Right kidney (tissue), 1 donor: ENCODE measurements at regions not wholly inside any gene's neighbourhood (a gene's known extent, or its start where the extent isn't known, plus 50 kb on each side); places are given as distances from the start of the nearest gene placed in this dataset.

Experiments
- DNase-seq: peaks from one replicate; pipeline ENCODE4 v3.0.0-alpha.2; 2016

DNA sequence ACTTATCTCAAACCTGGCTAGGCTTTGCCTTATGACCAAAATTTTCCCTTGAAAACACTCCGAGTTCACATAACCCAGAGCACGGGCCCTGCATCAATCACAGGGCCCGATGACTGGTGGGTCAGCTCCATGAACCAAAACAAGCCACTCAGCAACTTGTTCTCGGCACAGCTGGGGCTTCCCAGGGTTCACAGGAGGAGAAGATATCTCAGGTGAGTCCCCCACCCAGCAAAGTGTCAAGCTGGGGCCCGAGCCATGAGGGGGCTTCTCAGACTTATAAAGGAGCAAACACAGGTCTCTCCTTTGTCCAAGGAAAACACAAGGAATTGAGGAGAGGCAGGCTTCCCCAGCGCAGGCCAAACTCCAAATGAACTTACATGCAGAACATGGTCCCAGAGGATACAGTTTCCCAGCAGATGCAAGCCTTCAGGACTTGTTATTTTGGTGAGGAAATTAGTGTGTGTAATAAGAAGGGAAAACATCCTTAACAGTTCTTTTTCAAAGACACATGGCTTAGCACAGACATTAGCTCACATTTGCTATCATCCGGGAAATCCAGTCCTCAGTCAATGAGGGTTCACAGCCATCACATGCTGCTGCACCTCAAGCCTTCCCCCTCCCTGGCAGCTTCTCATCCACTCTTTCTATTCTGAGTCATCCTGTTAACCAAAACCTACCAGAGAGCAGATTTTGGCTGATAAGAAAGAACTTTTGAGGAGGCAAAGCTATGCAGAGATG lies 98.1 kb upstream of the NFIA start:
- DNase-seq: peak; percentile 68

DNA sequence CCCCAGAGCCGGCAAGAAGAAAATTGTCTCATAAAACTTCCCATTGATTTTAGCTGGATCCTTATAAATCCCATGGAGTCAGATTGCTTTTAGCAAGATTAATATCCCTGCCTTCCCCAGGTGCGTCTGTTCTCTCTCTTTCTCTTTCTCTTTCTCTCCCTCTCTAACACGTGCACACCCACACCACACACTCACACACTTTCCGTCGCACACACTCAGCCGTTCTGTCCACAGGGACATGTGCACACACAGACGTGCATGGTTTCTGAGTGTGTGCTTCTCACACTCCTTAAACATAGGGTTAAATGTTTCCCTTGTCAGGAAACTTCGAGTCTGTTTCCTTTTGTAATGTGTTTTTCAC lies 98.7 kb upstream of the NFIA start:
- peak; percentile 41 for DNase-seq

GRCh38 chr1:60982539-60982938 lies 99.8 kb upstream of the NFIA start:
- no peak for DNase-seq

- no peak for DNase-seq
Observed at GRCh38 chr1:60981357-60981756, 101.0 kb upstream of the NFIA start.

- no peak for DNase-seq
Observed at GRCh38 chr1:60978421-60979357, 103.7 kb upstream of the NFIA start.

DNA sequence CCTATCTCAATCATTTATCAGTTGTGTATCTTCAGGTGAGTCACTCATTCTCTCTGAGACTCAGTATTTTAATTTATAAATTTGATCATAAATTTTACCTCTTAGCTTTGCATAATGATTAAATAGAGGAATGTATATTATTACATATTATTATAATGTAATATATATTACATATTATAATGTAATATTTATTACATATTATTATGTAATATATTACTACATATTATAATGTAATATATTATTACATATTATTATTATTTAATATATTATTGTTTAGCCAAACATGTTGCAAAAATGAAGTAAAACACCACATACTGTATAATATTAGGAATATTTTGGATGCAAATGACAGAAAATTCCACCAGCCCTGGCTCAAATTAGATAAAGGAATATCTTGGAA lies 104.7 kb upstream of the NFIA start:
- DNase-seq: no peak

DNA sequence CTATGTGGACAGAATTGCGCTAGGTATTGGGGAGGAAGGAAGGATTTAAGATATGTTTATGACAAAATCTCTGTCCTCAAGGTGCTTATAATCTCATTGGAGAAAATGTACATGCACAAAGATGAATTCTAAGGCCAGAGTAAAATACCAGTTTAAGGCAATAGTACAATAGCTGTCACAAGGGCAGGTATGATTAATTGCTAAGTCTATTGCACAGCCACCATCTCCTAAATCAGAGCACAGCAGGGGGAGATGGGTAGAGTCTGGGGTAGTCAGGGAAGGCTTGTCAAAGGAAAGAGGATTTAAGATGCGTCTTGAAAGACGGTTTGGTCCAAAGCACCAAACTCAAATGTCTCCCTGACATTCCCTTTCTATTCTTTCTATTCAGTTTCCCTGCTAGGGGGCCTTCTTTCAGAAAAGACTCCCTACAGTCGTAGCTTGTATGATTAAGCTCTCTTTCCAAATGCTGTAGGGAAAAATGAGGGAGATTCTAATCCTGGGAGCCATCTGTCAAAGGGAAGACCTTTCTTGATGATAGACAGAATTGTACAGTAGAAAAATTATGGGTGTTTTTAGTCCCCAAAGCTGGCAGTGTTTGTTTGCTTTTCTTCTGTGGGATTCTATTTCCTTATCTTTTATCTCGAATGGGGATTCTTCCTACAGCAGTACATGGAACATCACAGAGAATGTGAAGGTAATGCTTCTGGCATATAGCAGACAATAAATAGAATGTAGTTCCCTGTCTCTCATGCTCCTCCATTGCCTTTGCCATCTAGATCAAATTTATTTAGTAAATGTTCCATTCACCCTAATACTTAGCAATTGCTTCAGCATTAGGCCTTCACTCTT lies 107.6 kb upstream of the NFIA start:
- DNase-seq: no peak

DNA sequence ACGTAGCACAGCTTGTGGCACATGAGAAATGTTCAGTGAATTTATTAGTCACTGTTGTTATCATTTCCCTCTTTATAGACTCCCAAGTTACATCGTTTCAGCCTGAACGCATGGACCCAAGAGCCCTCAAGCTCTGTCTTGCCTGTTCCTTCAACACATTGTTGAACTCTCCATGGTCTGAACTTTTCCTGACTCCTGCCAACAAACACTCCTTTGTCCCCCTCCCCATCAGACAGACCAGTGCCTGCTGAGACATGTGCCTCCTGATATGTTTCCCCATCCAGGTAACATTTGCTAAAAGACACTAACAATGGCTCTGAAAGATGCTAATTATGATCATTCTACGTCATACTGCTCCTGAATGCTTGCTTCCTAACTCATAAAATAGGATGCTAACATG lies 108.7 kb upstream of the NFIA start:
- no peak for DNase-seq

GRCh38 chr1:60972841-60973364 lies 109.5 kb upstream of the NFIA start:
- no peak for DNase-seq

- no peak for DNase-seq
Observed at GRCh38 chr1:60971330-60971729, 111.0 kb upstream of the NFIA start.

GRCh38 chr1:60969971-60970509 lies 112.3 kb upstream of the NFIA start:
- DNase-seq: no peak

DNA sequence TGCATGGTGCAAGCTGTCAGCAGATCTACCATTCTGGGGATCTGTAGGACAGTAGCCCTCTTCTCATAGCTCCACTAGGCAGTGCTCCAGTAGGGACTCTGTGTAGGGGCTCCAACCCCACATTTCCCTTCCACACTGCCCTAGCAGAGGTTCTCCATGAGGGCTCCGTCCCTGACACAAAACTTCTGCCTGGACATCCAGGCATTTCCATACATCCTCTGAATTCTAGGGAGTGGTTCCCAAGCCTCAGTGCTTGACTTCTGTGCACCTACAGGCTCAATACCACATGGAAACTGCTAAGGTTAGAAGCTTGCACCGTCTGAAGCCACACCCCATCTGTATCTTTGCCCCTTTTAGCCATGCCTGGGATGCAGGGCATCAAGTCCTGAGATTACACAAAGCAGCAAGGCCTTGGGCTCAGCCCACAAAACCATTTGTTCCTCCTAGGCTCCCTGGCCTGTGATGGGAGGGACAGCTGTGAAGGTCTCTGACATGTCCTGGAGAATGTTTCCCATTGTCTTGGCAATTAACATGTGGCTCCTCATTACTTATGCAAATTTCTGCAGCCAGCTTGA lies 117.0 kb upstream of the NFIA start:
- DNase-seq: no peak

- DNase-seq: no peak
Observed at GRCh38 chr1:60963167-60963940, 119.0 kb upstream of the NFIA start.

GRCh38 chr1:60960891-60961461 lies 121.4 kb upstream of the NFIA start:
- no peak for DNase-seq

GRCh38 chr1:60959701-60960100 lies 122.7 kb upstream of the NFIA start:
- DNase-seq: no peak

DNA sequence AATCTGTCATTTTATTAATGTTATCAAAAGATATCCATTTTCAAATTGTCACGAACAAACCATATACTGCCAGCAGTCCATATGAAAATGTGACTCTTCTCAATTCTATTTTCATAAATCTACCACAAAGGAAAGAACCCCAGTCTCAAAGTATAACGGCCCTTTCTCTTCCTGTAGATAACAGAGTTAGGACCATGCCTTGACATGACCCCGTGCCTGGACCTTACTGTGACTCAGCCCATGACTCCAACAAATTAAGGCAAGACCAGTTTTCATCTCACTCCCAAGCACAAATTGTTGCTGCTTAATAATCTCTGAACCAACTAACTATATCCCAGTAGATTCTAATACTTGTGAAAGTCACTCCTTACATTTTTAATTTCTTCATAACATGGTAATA lies 124.4 kb upstream of the NFIA start:
- no peak for DNase-seq

DNA sequence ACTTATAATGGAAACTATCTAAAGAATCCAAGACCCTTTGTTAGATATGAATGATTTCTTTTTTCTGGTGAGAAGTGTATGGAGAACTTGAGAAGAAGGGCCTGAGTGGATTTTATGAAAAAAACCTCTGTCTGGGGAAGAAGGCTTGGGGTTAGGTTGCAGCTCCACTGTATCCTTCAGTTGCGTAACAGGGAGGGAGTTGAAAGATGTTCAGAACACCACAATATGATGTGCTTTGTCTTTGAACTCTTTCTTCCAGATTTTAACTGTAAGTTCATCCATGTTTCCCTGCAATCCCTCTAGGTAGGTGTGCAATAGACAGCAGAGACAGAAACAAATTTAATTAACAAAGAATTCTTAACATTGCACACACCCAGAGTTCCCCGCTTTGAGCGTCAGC lies 125.8 kb upstream of the NFIA start:
- DNase-seq: no peak

DNA sequence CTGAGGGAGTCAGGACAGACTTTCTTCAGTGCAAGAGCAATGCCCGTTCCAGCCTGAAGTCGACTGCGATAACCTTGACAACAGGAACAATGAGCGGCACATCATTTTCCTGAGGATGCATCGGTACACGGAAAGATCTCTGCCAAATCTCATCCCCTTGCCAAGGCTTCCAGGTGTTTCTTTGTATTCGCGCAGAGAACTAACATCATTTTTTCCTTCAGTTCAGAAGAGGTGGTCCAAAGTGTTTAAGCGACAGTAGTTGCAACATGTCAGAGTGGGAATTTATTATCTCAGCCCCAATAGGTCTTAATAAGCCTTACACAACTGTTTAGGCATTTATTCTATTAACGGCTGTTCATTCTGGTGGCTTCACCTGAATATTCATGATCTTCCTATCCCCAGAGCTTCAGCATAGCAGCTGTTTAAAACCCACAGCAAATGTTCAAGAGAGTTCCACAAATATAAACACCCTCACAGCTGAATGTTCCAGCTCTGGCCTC lies 129.7 kb upstream of the NFIA start:
- no peak for DNase-seq

GRCh38 chr1:60950224-60951063 lies 131.9 kb upstream of the NFIA start:
- DNase-seq: no peak

- no peak for DNase-seq
Observed at GRCh38 chr1:60949826-60950197, 132.5 kb upstream of the NFIA start.
